ENCODE measurements at regions not wholly inside any gene's neighbourhood (a gene's known extent, or its start where the extent isn't known, plus 50 kb on each side); places are given as distances from the start of the nearest gene placed in this dataset.
"Not testable (repeated sequence)": the region's sequence is repeated elsewhere in the genome, so short reads cannot be mapped to it uniquely, and the experiment has no call there.

DNA sequence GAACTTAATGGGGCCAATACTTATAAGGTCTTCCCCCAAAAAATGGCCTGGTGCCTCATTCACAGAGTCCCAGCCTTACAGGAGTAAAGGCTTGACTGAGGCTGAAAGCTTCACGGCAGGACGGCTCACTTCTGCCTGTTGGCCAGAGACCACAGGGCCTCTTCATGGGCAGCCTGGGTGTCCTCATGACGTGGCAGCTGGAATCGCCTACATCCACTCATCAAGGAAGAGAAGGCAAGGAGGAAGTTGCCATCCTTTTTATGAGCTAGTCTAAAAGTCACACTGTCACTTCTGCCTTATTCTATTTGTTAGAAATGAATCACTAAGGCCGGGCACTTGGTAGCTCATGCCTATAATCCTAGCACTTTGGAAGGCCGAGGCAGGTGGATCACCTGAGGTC is 89.3 kb upstream of the DGKG start:
- BruUV-seq (replicated peaks), result no TSS peak
- H3K9me3 ChIP-seq, result no peaks in the 10 kb centered on the region
- H3K4me3 Mint-ChIP-seq (ENCODE audit: unreplicated experiment), result no peak overlapping the region
- no peaks in the 10 kb centered on the region for H3K4me1 Mint-ChIP-seq (ENCODE audit: low read depth, unreplicated experiment)
- H3K4me1 ChIP-seq, result no peaks in the 10 kb centered on the region
- ChIA-PET POLR2A (no interaction called here), CTCF (no interaction called here)
- H3K36me3 ChIP-seq (ENCODE audit: control insufficient read depth, insufficient read depth, low read length), result no peaks in the 10 kb centered on the region
- H3K27me3 Mint-ChIP-seq (ENCODE audit: insufficient read depth, unreplicated experiment), result no peaks in the 10 kb centered on the region
- no peak overlapping the region for H3K27ac Mint-ChIP-seq (ENCODE audit: unreplicated experiment)
- H3K4me3 ChIP-seq (ENCODE audit: low read depth, low read length), result no peak overlapping the region
- TF ChIP-seq, protein P1, sequence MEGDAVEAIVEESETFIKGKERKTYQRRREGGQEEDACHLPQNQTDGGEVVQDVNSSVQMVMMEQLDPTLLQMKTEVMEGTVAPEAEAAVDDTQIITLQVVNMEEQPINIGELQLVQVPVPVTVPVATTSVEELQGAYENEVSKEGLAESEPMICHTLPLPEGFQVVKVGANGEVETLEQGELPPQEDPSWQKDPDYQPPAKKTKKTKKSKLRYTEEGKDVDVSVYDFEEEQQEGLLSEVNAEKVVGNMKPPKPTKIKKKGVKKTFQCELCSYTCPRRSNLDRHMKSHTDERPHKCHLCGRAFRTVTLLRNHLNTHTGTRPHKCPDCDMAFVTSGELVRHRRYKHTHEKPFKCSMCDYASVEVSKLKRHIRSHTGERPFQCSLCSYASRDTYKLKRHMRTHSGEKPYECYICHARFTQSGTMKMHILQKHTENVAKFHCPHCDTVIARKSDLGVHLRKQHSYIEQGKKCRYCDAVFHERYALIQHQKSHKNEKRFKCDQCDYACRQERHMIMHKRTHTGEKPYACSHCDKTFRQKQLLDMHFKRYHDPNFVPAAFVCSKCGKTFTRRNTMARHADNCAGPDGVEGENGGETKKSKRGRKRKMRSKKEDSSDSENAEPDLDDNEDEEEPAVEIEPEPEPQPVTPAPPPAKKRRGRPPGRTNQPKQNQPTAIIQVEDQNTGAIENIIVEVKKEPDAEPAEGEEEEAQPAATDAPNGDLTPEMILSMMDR (IDR thresholded peaks at IDR 0.05; ENCODE audit: insufficient read depth in 1 of 2, low read depth in 1 of 2, low read length in 1 of 2, severe bottlenecking in 1 of 2, unreplicated experiment in 1 of 2), result no peak
- DNase-seq, result no peak
- peaks cover 1% of the 10 kb centered on the region for H3K27me3 ChIP-seq (replicated peaks; ENCODE audit: control insufficient read depth, insufficient read depth, low read length)
- H3K9me3 Mint-ChIP-seq (ENCODE audit: unreplicated experiment), result no peaks in the 10 kb centered on the region
- intact Hi-C loops (cut with micrococcal nuclease; ENCODE audit: unreplicated experiment), result no loop called here
- no peaks in the 10 kb centered on the region for H3K36me3 Mint-ChIP-seq (ENCODE audit: insufficient read depth, unreplicated experiment)

DNA sequence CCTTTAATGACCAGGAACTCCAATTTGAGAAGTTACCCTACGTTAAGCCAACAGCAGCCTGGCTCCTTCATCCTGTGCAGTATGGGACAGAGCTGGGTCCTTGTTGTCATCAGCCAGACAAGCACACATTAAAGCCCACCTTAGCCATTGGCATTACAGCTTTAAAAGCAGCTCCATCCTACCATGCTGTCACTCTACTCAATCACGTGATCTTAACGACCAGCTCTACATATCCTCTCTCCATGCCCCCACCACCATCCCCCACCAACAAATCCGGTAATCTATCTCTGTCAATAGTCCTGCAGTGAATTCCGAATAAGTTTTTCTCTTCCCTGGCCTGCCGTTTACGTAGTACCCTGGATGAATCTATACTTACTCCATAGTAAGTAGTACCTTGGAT is 82.9 kb upstream of the DGKG start:
- TF ChIP-seq, protein P1 (IDR thresholded peaks at IDR 0.05; ENCODE audit: insufficient read depth in 1 of 2, low read depth in 1 of 2, low read length in 1 of 2, severe bottlenecking in 1 of 2, unreplicated experiment in 1 of 2), result no peak
- Histone ChIP-seq H3K27me3 (replicated peaks; ENCODE audit: control insufficient read depth, insufficient read depth, low read length) (no peaks in the 10 kb centered on the region), H3K4me1 (no peaks in the 10 kb centered on the region), H3K36me3 (ENCODE audit: control insufficient read depth, insufficient read depth, low read length) (no peaks in the 10 kb centered on the region), H3K9me3 (no peaks in the 10 kb centered on the region), H3K4me3 (ENCODE audit: low read depth, low read length) (no peak overlapping the region)
- intact Hi-C loops (cut with micrococcal nuclease; ENCODE audit: unreplicated experiment), result no loop called here
- Mint-ChIP-seq H3K36me3 (ENCODE audit: insufficient read depth, unreplicated experiment) (no peaks in the 10 kb centered on the region), H3K4me1 (ENCODE audit: low read depth, unreplicated experiment) (no peaks in the 10 kb centered on the region), H3K27ac (ENCODE audit: unreplicated experiment) (no peak overlapping the region), H3K4me3 (ENCODE audit: unreplicated experiment) (no peak overlapping the region), H3K9me3 (ENCODE audit: unreplicated experiment) (no peaks in the 10 kb centered on the region), H3K27me3 (ENCODE audit: insufficient read depth, unreplicated experiment) (no peaks in the 10 kb centered on the region)
- ChIA-PET CTCF (interaction anchor here (0.5 to 0.8 kb wide), 2 partner anchors 237 to 351 kb away, joined by 3 read pairs; no protein-coding TSS in a partner anchor), POLR2A (no interaction called here)
- no peak for DNase-seq
- no TSS peak for BruUV-seq (replicated peaks)

DNA sequence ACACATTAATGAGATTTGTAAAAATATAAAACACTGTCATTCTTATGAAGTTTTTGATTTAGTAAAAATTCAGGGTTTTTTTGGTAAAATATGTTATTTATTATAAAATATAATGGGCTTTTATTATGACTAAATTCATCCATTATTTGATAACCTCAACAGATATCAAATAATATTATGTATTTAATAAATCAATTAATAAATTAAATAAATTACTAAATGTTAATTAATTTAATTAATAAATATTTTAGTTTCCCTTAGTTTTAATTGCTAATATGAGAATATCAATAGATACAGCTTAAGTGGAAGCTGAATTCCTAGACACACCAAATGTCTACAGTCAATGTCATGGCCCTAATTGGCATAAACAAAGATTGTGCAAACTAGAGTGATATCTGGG is 82.3 kb upstream of the DGKG start:
- H3K4me3 ChIP-seq (ENCODE audit: low read depth, low read length), result no peak overlapping the region
- DNase-seq, result no peak
- H3K4me1 Mint-ChIP-seq (ENCODE audit: low read depth, unreplicated experiment), result no peaks in the 10 kb centered on the region
- no peak overlapping the region for H3K4me3 Mint-ChIP-seq (ENCODE audit: unreplicated experiment)
- intact Hi-C loops (cut with micrococcal nuclease; ENCODE audit: unreplicated experiment), result no loop called here
- ChIA-PET POLR2A (no interaction called here), CTCF (no interaction called here)
- no peaks in the 10 kb centered on the region for H3K9me3 Mint-ChIP-seq (ENCODE audit: unreplicated experiment)
- H3K36me3 Mint-ChIP-seq (ENCODE audit: insufficient read depth, unreplicated experiment), result no peaks in the 10 kb centered on the region
- TF ChIP-seq, protein P1 (IDR thresholded peaks at IDR 0.05; ENCODE audit: insufficient read depth in 1 of 2, low read depth in 1 of 2, low read length in 1 of 2, severe bottlenecking in 1 of 2, unreplicated experiment in 1 of 2), result no peak
- no peaks in the 10 kb centered on the region for H3K27me3 ChIP-seq (replicated peaks; ENCODE audit: control insufficient read depth, insufficient read depth, low read length)
- H3K9me3 ChIP-seq, result no peaks in the 10 kb centered on the region
- no peaks in the 10 kb centered on the region for H3K36me3 ChIP-seq (ENCODE audit: control insufficient read depth, insufficient read depth, low read length)
- no peak overlapping the region for H3K27ac Mint-ChIP-seq (ENCODE audit: unreplicated experiment)
- no peaks in the 10 kb centered on the region for H3K4me1 ChIP-seq
- BruUV-seq (replicated peaks), result no TSS peak
- H3K27me3 Mint-ChIP-seq (ENCODE audit: insufficient read depth, unreplicated experiment), result no peaks in the 10 kb centered on the region

DNA sequence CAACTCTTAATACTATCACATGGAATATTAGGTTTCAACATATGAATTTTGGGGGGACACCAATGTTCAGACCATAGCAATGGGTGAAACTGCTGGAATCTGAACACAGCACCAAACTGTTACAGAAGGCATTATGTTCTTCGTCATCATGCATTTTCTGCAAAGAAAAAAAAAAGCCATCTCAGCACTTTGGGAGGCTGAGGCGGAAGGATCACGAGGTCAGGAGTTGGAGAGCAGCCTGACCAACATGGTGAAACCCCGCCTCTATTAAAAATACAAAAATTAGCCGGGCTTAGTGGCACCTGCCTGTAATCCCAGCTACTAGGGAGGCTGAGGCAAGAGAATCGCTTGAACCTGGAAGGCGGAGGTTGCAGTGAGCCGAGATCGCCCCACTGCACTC is 80.9 kb upstream of the DGKG start:
- H3K27me3 Mint-ChIP-seq (ENCODE audit: insufficient read depth, unreplicated experiment); H3K9me3 ChIP-seq; H3K4me3 ChIP-seq (ENCODE audit: low read depth, low read length); H3K36me3 ChIP-seq (ENCODE audit: control insufficient read depth, insufficient read depth, low read length); H3K27ac Mint-ChIP-seq (ENCODE audit: unreplicated experiment); intact Hi-C loops (cut with micrococcal nuclease; ENCODE audit: unreplicated experiment); POLR2A ChIA-PET; H3K36me3 Mint-ChIP-seq (ENCODE audit: insufficient read depth, unreplicated experiment); CTCF ChIA-PET; H3K9me3 Mint-ChIP-seq (ENCODE audit: unreplicated experiment); BruUV-seq (replicated peaks); DNase-seq; H3K4me1 ChIP-seq; H3K4me3 Mint-ChIP-seq (ENCODE audit: unreplicated experiment); H3K4me1 Mint-ChIP-seq (ENCODE audit: low read depth, unreplicated experiment); H3K27me3 ChIP-seq (replicated peaks; ENCODE audit: control insufficient read depth, insufficient read depth, low read length): not testable (repeated sequence)

All from Caco-2 (cell line).